IMR-90 (cell line): ENCODE measurements at regions not wholly inside any gene's neighbourhood (a gene's known extent, or its start where the extent isn't known, plus 50 kb on each side); places are given as distances from the start of the nearest gene placed in this dataset.
"Not testable (repeated sequence)": the region's sequence is repeated elsewhere in the genome, so short reads cannot be mapped to it uniquely, and the experiment has no call there.

Experiments used
- ATAC-seq: fragments of 200-7000 bp; cut with Tn5 transposase; 2 replicates; pipeline ENCODE4 v1.9.1; 2020; ENCODE audit warnings: low read depth, mild to moderate bottlenecking, moderate library complexity
- BruUV-seq: library from RNA; stranded (reverse); fragments of 400-500 nt; replicated peaks from 2 replicates; lab custom pipeline; 2021; lab: Mats Ljungman, UMichigan
- CTCF ChIA-PET: fragments of 300-600 bp; formaldehyde crosslinking; extraction: SDS; loops from one replicate; lab custom pipeline; 2021; ENCODE audit warnings: antibody characterized with exemption; lab: Yijun Ruan, JAX
- POLR2A ChIA-PET: fragments of 300-600 bp; sonication (Branson Sonifier 250); formaldehyde crosslinking; loops from one replicate; lab custom pipeline; 2022; ENCODE audit warnings: antibody characterized with exemption; ENCODE audit not compliant: unreplicated experiment; lab: Charles Lee
- DNase-seq: peaks from one replicate; pipeline ENCODE4 v3.0.0; 2013
- H2AFZ ChIP-seq: replicated peaks from 2 replicates; pipeline ENCODE3; 2013; ENCODE audit warnings: low read length, mild to moderate bottlenecking; ENCODE audit not compliant: poor library complexity
- H2AK5ac ChIP-seq: 2 replicates; pipeline ENCODE4 v1.6.1; 2013; ENCODE audit warnings: low read depth, low read length, inconsistent platforms
- H2AK9ac ChIP-seq: replicated peaks from 2 replicates; pipeline ENCODE3; 2013; ENCODE audit warnings: mild to moderate bottlenecking, low read depth, low read length, moderate library complexity; ENCODE audit not compliant: poor library complexity
- H2BK120ac ChIP-seq: 2 replicates; pipeline ENCODE4 v1.6.1; 2013; ENCODE audit warnings: low read depth, low read length, inconsistent platforms
- H2BK15ac ChIP-seq: 3 replicates; pipeline ENCODE4 v1.6.1; 2013; ENCODE audit warnings: low read depth, low read length, inconsistent platforms
- H2BK20ac ChIP-seq: 2 replicates; pipeline ENCODE4 v1.6.1; 2013; ENCODE audit warnings: low read depth, mild to moderate bottlenecking, inconsistent platforms, low read length, moderate library complexity
- H2BK5ac ChIP-seq: 2 replicates; pipeline ENCODE4 v1.6.1; 2013; ENCODE audit warnings: mild to moderate bottlenecking, low read depth, low read length, inconsistent platforms; ENCODE audit not compliant: poor library complexity, severe bottlenecking
- H3K14ac ChIP-seq: replicated peaks from 2 replicates; pipeline ENCODE4 v1.6.1; 2013; ENCODE audit warnings: low read depth, low read length, inconsistent platforms
- H3K18ac ChIP-seq: 2 replicates; pipeline ENCODE4 v1.6.1; 2013; ENCODE audit warnings: low read depth, low read length, control low read depth
- H3K23ac ChIP-seq: 2 replicates; pipeline ENCODE4 v1.6.1; 2013; ENCODE audit warnings: low read depth, low read length, inconsistent platforms
- H3K27ac ChIP-seq: 2 replicates; pipeline ENCODE4 v1.5.1; 2013; ENCODE audit warnings: mild to moderate bottlenecking, control low read depth, low read length; ENCODE audit not compliant: insufficient read depth
- H3K27me3 ChIP-seq: 2 replicates; pipeline ENCODE4 v1.6.1; 2013; ENCODE audit warnings: low read length; ENCODE audit not compliant: control insufficient read depth, insufficient read depth
- H3K36me3 ChIP-seq: 2 replicates; pipeline ENCODE4 v1.6.1; 2013; ENCODE audit warnings: low read length, mixed read lengths; ENCODE audit not compliant: control insufficient read depth, insufficient read depth
- H3K4ac ChIP-seq: 2 replicates; pipeline ENCODE4 v1.6.1; 2013; ENCODE audit warnings: low read depth, low read length, inconsistent platforms
- H3K4me1 ChIP-seq: 2 replicates; pipeline ENCODE4 v1.6.1; 2013; ENCODE audit warnings: low read length, mixed read lengths; ENCODE audit not compliant: control insufficient read depth, insufficient read depth
- H3K4me2 ChIP-seq: 2 replicates; pipeline ENCODE4 v1.6.1; 2013; ENCODE audit warnings: low read depth, mild to moderate bottlenecking, control low read depth, low read length, moderate library complexity
- H3K4me3 ChIP-seq: 2 replicates; pipeline ENCODE4 v1.5.1; 2013; ENCODE audit warnings: low read depth, mild to moderate bottlenecking, control low read depth, low read length, moderate library complexity; ENCODE audit not compliant: insufficient read depth
- H3K56ac ChIP-seq: 2 replicates; pipeline ENCODE4 v1.6.1; 2013; ENCODE audit warnings: low read length, inconsistent platforms; ENCODE audit not compliant: insufficient read depth; ENCODE audit errors: extremely low read depth
- H3K79me1 ChIP-seq, 2 experiments: 2 replicates each; pipeline ENCODE4 v1.6.1; 2013; ENCODE audit warnings: low read length in 2 of 2, inconsistent platforms in 1 of 2, low read depth in 1 of 2
- H3K9ac ChIP-seq: 2 replicates; pipeline ENCODE4 v1.6.1; 2013; ENCODE audit warnings: low read depth, low read length, control low read depth
- H3K9me1 ChIP-seq: 2 replicates; pipeline ENCODE4 v1.6.1; 2013; ENCODE audit warnings: low read length, inconsistent platforms; ENCODE audit not compliant: insufficient read depth
- H3K9me3 ChIP-seq: 2 replicates; pipeline ENCODE4 v1.6.1; 2013; ENCODE audit warnings: low read length; ENCODE audit not compliant: control insufficient read depth, insufficient read depth
- H4K20me1 ChIP-seq: 2 replicates; pipeline ENCODE4 v1.6.1; 2013; ENCODE audit warnings: low read length, inconsistent platforms; ENCODE audit not compliant: insufficient read depth
- H4K5ac ChIP-seq: 2 replicates; pipeline ENCODE4 v1.6.1; 2013; ENCODE audit warnings: mild to moderate bottlenecking, low read depth, low read length, control low read depth
- H4K8ac ChIP-seq, 2 experiments: 2 replicates each; pipeline ENCODE4 v1.6.1; 2013; ENCODE audit warnings: low read depth in 2 of 2, low read length in 2 of 2, control low read depth in 1 of 2, inconsistent platforms in 1 of 2
- H4K91ac ChIP-seq: 2 replicates; pipeline ENCODE4 v1.6.1; 2013; ENCODE audit warnings: low read depth, low read length, inconsistent platforms; ENCODE audit not compliant: insufficient read depth
- BHLHE40 ChIP-seq: fragments of 150-350 bp; IDR thresholded peaks from 2 replicates; pipeline ENCODE4 v1.6.1; 2016; ENCODE audit warnings: mild to moderate bottlenecking, low read depth, low read length
- CEBPB ChIP-seq: IDR thresholded peaks from 2 replicates; pipeline ENCODE4 v1.6.1; 2012; ENCODE audit warnings: low read depth, low read length, improper control_type of control experiment
- ELK1 ChIP-seq: fragments of 150-350 bp; IDR thresholded peaks from 2 replicates; pipeline ENCODE4 v1.6.1; 2016; ENCODE audit warnings: low read depth, mild to moderate bottlenecking, low read length, moderate library complexity, borderline replicate concordance
- RAD21 ChIP-seq: IDR thresholded peaks from 2 replicates; pipeline ENCODE4 v1.6.1; 2012; ENCODE audit warnings: low read length, improper control_type of control experiment
- RCOR1 ChIP-seq: IDR thresholded peaks from 2 replicates; pipeline ENCODE4 v1.6.1; 2012; ENCODE audit warnings: mild to moderate bottlenecking, low read length, improper control_type of control experiment; ENCODE audit not compliant: insufficient replicate concordance
- WGBS, 2 experiments: methylation state at CpG; one replicate each; pipeline versions ENCODE4 v1.1.5 to v1.1.7; 2013; ENCODE audit warnings: missing lambda C conversion rate in 2 of 2; ENCODE audit not compliant: insufficient read length in 1 of 2; ENCODE audit errors: extremely low coverage in 2 of 2; 5-methylcytosine and 5-hydroxymethylcytosine counted together
- dilution Hi-C: fragments of 300-500 bp; cut with HindIII; formaldehyde crosslinking; loops from one replicate; pipeline ENCODE4 v1.14.3; 2018; ENCODE audit warnings: low sequenced_read_pairs; ENCODE audit not compliant: unreplicated experiment
- in situ Hi-C: fragments of 300-500 bp; cut with MboI; formaldehyde crosslinking; loops from 3 replicates; pipeline ENCODE4 v1.14.3; 2019; ENCODE audit warnings: low sequenced_read_pairs, inconsistent platforms, mixed read lengths
- intact Hi-C: fragments of 100-400 bp; cut with micrococcal nuclease; formaldehyde crosslinking; loops from 2 replicates; pipeline ENCODE4 v1.10.0; 2022
- TF ChIP-seq, protein P1 (sequence below): conservative IDR thresholded peaks from 2 replicates; pipeline ENCODE4 v1.5.1; 2012; ENCODE audit warnings: mild to moderate bottlenecking, low read depth, low read length, improper control_type of control experiment

GRCh38 chr1:229150518-229150917, 120.4 kb upstream of the RAB4A start:
- H2BK5ac ChIP-seq, result no peak overlapping the region
- peaks cover 53% of the 10 kb centered on the region for H3K27me3 ChIP-seq
- H3K9ac ChIP-seq, result no peak overlapping the region
- no peaks in the 10 kb centered on the region for H3K79me1 ChIP-seq
- H2AFZ ChIP-seq, result no peak overlapping the region
- H3K4me1 ChIP-seq, result peaks cover 1% of the 10 kb centered on the region; the same call in 1 of the 2 replicates
- H4K20me1 ChIP-seq, result no peaks in the 10 kb centered on the region
- H3K18ac ChIP-seq, result no peak overlapping the region
- no peak overlapping the region for H4K8ac ChIP-seq
- BruUV-seq, result no TSS peak
- in situ Hi-C loops, result no loop called here
- H3K4me2 ChIP-seq, result no peak overlapping the region
- CTCF ChIA-PET, result no interaction called here
- intact Hi-C loops, result no loop called here
- no peak overlapping the region for H2BK15ac ChIP-seq
- DNase-seq, result no peak
- H3K27ac ChIP-seq, result no peak overlapping the region
- H2BK20ac ChIP-seq, result no peak overlapping the region
- POLR2A ChIA-PET, result no interaction called here
- no peaks in the 10 kb centered on the region for H3K9me1 ChIP-seq
- H2BK120ac ChIP-seq, result no peak overlapping the region
- no peak overlapping the region for H4K91ac ChIP-seq
- no peak for ATAC-seq
- no peak overlapping the region for H3K4ac ChIP-seq
- H3K23ac ChIP-seq, result no peak overlapping the region
- no peak overlapping the region for H2AK9ac ChIP-seq
- H3K9me3 ChIP-seq, result no peaks in the 10 kb centered on the region; the same call in 1 of the 2 replicates
- no peak overlapping the region for H4K5ac ChIP-seq
- TF ChIP-seq RAD21, result no peak
- TF ChIP-seq, protein P1, sequence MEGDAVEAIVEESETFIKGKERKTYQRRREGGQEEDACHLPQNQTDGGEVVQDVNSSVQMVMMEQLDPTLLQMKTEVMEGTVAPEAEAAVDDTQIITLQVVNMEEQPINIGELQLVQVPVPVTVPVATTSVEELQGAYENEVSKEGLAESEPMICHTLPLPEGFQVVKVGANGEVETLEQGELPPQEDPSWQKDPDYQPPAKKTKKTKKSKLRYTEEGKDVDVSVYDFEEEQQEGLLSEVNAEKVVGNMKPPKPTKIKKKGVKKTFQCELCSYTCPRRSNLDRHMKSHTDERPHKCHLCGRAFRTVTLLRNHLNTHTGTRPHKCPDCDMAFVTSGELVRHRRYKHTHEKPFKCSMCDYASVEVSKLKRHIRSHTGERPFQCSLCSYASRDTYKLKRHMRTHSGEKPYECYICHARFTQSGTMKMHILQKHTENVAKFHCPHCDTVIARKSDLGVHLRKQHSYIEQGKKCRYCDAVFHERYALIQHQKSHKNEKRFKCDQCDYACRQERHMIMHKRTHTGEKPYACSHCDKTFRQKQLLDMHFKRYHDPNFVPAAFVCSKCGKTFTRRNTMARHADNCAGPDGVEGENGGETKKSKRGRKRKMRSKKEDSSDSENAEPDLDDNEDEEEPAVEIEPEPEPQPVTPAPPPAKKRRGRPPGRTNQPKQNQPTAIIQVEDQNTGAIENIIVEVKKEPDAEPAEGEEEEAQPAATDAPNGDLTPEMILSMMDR, result no peak
- TF ChIP-seq RCOR1, result no peak
- no peak for TF ChIP-seq ELK1
- TF ChIP-seq CEBPB, result no peak
- TF ChIP-seq BHLHE40, result no peak
- no peak overlapping the region for H3K14ac ChIP-seq
- H3K4me3 ChIP-seq, result no peak overlapping the region
- H3K56ac ChIP-seq, result no peak overlapping the region
- H3K36me3 ChIP-seq, result no peaks in the 10 kb centered on the region
- WGBS, 2 experiments, result no CpG with 5 or more reads among the region's 7 CpGs
- no peak overlapping the region for H2AK5ac ChIP-seq
- dilution Hi-C loops, result no loop called here

- H3K23ac ChIP-seq, H2AK9ac ChIP-seq, H4K5ac ChIP-seq, H3K79me1 ChIP-seq, H3K36me3 ChIP-seq, H2BK5ac ChIP-seq, H3K9me1 ChIP-seq, BruUV-seq, H2BK20ac ChIP-seq, H3K27ac ChIP-seq, H3K4me3 ChIP-seq, H2BK15ac ChIP-seq, intact Hi-C loops, H3K9ac ChIP-seq, H2AK5ac ChIP-seq, in situ Hi-C loops, H4K20me1 ChIP-seq, DNase-seq, H3K4me2 ChIP-seq, H2AFZ ChIP-seq, dilution Hi-C loops, H2BK120ac ChIP-seq, H4K91ac ChIP-seq, H3K18ac ChIP-seq, H3K56ac ChIP-seq, H3K4ac ChIP-seq, ATAC-seq, H3K14ac ChIP-seq, H3K9me3 ChIP-seq, POLR2A ChIA-PET, H3K4me1 ChIP-seq, H4K8ac ChIP-seq: not testable (repeated sequence)
- CTCF ChIA-PET, result interaction anchor here (1.1 kb wide), 1 partner anchor 21 kb away, joined by 3 read pairs; no protein-coding TSS in a partner anchor
- peaks cover 46% of the 10 kb centered on the region for H3K27me3 ChIP-seq
- WGBS, 2 experiments, result no CpG with 5 or more reads among the region's 4 CpGs
These were observed 119.5 kb upstream of the RAB4A start for GRCh38 chr1:229151412-229151811.
